Panc1 (cell line): ENCODE measurements at regions not wholly inside any gene's neighbourhood (a gene's known extent, or its start where the extent isn't known, plus 50 kb on each side); places are given as distances from the start of the nearest gene placed in this dataset.

Source experiments
- POLR2AphosphoS5 ChIP-seq: IDR thresholded peaks from 2 replicates; pipeline ENCODE4 v1.6.1; 2012; ENCODE audit warnings: mild to moderate bottlenecking, low read depth, low read length, moderate library complexity
- SIN3A ChIP-seq: IDR thresholded peaks from 2 replicates; pipeline ENCODE4 v1.6.1; 2012; ENCODE audit warnings: low read depth, mild to moderate bottlenecking, low read length, moderate library complexity, borderline replicate concordance; ENCODE audit not compliant: insufficient read depth
- TCF7L2 ChIP-seq: IDR thresholded peaks from 2 replicates; pipeline ENCODE4 v1.6.1; 2011; ENCODE audit warnings: mild to moderate bottlenecking, low read depth, low read length, inconsistent platforms
- TF ChIP-seq, protein P1 (sequence below), 2 experiments: IDR thresholded peaks; 2 replicates each; pipeline ENCODE4 v1.6.1; 2011 to 2012; ENCODE audit warnings: low read depth in 2 of 2, control low read depth in 1 of 2, low read length in 1 of 2, mild to moderate bottlenecking in 1 of 2, moderate library complexity in 1 of 2; ENCODE audit not compliant: insufficient read depth in 1 of 2
- TF ChIP-seq, protein P2 (sequence below): fragments of 450-650 bp; IDR thresholded peaks from 2 replicates; pipeline ENCODE4 v1.5.1; 2017; ENCODE audit warnings: mild to moderate bottlenecking

DNA sequence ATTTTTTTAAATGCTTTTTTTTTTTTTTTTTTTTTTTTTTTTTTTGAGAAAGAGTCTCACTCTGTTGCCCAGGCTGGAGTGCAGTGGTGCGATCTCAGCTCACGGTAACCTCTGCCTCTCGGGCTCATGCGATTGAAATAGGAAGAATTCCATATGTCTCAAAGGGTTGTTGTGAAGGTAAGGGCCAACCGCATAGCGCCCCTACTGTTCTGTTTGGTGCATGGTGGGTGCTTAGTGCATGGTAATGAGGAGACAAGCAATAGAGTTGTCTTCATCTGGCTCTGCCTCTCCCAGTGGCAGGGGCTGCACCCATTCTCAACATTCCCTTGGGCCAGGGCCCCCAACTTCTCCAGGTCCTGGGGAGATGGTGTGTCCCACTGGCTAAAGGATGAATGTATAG, 68.7 kb downstream of the RASL11A start:
- TF ChIP-seq, protein P1, sequence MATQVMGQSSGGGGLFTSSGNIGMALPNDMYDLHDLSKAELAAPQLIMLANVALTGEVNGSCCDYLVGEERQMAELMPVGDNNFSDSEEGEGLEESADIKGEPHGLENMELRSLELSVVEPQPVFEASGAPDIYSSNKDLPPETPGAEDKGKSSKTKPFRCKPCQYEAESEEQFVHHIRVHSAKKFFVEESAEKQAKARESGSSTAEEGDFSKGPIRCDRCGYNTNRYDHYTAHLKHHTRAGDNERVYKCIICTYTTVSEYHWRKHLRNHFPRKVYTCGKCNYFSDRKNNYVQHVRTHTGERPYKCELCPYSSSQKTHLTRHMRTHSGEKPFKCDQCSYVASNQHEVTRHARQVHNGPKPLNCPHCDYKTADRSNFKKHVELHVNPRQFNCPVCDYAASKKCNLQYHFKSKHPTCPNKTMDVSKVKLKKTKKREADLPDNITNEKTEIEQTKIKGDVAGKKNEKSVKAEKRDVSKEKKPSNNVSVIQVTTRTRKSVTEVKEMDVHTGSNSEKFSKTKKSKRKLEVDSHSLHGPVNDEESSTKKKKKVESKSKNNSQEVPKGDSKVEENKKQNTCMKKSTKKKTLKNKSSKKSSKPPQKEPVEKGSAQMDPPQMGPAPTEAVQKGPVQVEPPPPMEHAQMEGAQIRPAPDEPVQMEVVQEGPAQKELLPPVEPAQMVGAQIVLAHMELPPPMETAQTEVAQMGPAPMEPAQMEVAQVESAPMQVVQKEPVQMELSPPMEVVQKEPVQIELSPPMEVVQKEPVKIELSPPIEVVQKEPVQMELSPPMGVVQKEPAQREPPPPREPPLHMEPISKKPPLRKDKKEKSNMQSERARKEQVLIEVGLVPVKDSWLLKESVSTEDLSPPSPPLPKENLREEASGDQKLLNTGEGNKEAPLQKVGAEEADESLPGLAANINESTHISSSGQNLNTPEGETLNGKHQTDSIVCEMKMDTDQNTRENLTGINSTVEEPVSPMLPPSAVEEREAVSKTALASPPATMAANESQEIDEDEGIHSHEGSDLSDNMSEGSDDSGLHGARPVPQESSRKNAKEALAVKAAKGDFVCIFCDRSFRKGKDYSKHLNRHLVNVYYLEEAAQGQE (IDR thresholded peaks at IDR 0.05; ENCODE audit: insufficient read depth in 1 of 2, low read depth in 2 of 2, low read length in 1 of 2): no peak
- TF ChIP-seq, protein P2, sequence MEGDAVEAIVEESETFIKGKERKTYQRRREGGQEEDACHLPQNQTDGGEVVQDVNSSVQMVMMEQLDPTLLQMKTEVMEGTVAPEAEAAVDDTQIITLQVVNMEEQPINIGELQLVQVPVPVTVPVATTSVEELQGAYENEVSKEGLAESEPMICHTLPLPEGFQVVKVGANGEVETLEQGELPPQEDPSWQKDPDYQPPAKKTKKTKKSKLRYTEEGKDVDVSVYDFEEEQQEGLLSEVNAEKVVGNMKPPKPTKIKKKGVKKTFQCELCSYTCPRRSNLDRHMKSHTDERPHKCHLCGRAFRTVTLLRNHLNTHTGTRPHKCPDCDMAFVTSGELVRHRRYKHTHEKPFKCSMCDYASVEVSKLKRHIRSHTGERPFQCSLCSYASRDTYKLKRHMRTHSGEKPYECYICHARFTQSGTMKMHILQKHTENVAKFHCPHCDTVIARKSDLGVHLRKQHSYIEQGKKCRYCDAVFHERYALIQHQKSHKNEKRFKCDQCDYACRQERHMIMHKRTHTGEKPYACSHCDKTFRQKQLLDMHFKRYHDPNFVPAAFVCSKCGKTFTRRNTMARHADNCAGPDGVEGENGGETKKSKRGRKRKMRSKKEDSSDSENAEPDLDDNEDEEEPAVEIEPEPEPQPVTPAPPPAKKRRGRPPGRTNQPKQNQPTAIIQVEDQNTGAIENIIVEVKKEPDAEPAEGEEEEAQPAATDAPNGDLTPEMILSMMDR: peak; percentile 79
- TF ChIP-seq SIN3A: no peak
- TF ChIP-seq POLR2AphosphoS5: no peak
- no peak for TF ChIP-seq TCF7L2
